OCI-LY1 (cell line): ENCODE measurements at regions not wholly inside any gene's neighbourhood (a gene's known extent, or its start where the extent isn't known, plus 50 kb on each side); places are given as distances from the start of the nearest gene placed in this dataset.

Experiments used
- H2AFZ ChIP-seq: fragments of 200-600 bp; sonication (generic), shearing (Covaris generic); 2 replicates; pipeline ENCODE4 v1.6.0; 2014; ENCODE audit warnings: antibody characterized with exemption, mild to moderate bottlenecking, low read length
- H3F3A ChIP-seq: fragments of 200-600 bp; sonication (generic), shearing (Covaris generic); 2 replicates; pipeline ENCODE4 v1.6.0; 2014; ENCODE audit warnings: mild to moderate bottlenecking, antibody characterized with exemption, low read length, moderate library complexity; ENCODE audit not compliant: insufficient read depth
- H3K27ac ChIP-seq: fragments of 200-600 bp; sonication (generic); 2 replicates; pipeline ENCODE4 v1.5.1; 2014; ENCODE audit warnings: low read length, mixed run types, mild to moderate bottlenecking, low read depth; ENCODE audit not compliant: poor library complexity, severe bottlenecking
- H3K27me3 ChIP-seq: fragments of 200-600 bp; sonication (generic); 2 replicates; pipeline ENCODE4 v1.6.0; 2014; ENCODE audit warnings: antibody characterized with exemption, mild to moderate bottlenecking, low read length, moderate library complexity; ENCODE audit not compliant: insufficient read depth
- H3K36me3 ChIP-seq: fragments of 200-600 bp; sonication (generic); 2 replicates; pipeline ENCODE4 v1.6.1; 2014; ENCODE audit warnings: mild to moderate bottlenecking, antibody characterized with exemption, low read length, moderate library complexity, mixed read lengths; ENCODE audit not compliant: insufficient read depth
- H3K4me1 ChIP-seq: fragments of 200-600 bp; sonication (generic); 2 replicates; pipeline ENCODE4 v1.5.1; 2014; ENCODE audit warnings: mild to moderate bottlenecking, low read length, moderate library complexity; ENCODE audit not compliant: insufficient read depth, severe bottlenecking
- H3K4me2 ChIP-seq: fragments of 200-600 bp; sonication (generic), shearing (Covaris generic); 2 replicates; pipeline ENCODE4 v1.6.1; 2014; ENCODE audit warnings: low read length
- H3K4me3 ChIP-seq: fragments of 200-600 bp; sonication (generic); 2 replicates; pipeline ENCODE4 v1.5.1; 2014; ENCODE audit warnings: low read length, low read depth, mild to moderate bottlenecking, mixed read lengths; ENCODE audit not compliant: poor library complexity, severe bottlenecking
- H3K79me2 ChIP-seq: fragments of 200-600 bp; shearing (Covaris generic); 2 replicates; pipeline ENCODE4 v1.6.1; 2016; ENCODE audit warnings: mixed run types, low read length, mixed read lengths; ENCODE audit not compliant: insufficient read depth
- H3K9ac ChIP-seq: fragments of 200-600 bp; sonication (generic), shearing (Covaris generic); 2 replicates; pipeline ENCODE4 v1.6.1; 2014; ENCODE audit warnings: mild to moderate bottlenecking, low read length, mixed read lengths
- H3K9me2 ChIP-seq: fragments of 200-600 bp; sonication (generic), shearing (Covaris generic); 2 replicates; pipeline ENCODE4 v1.6.1; 2014; ENCODE audit warnings: low read depth, mild to moderate bottlenecking, low read length, mixed read lengths
- H3K9me3 ChIP-seq: fragments of 200-600 bp; shearing (Covaris generic); 2 replicates; pipeline ENCODE4 v1.6.1; 2014; ENCODE audit warnings: low read length, mixed read lengths
- H4K20me1 ChIP-seq: fragments of 200-600 bp; sonication (generic), shearing (Covaris generic); 2 replicates; pipeline ENCODE4 v1.6.0; 2016; ENCODE audit warnings: mild to moderate bottlenecking, low read length; ENCODE audit not compliant: insufficient read depth
- CTCF ChIP-seq: fragments of 200-600 bp; sonication (generic), shearing (Covaris generic); IDR thresholded peaks from 2 replicates; pipeline ENCODE4 v1.5.1; 2017; ENCODE audit warnings: mild to moderate bottlenecking, antibody characterized with exemption, low read length, moderate library complexity, mixed read lengths
- EZH2 ChIP-seq: fragments of 200-600 bp; sonication (generic), shearing (Covaris generic); IDR thresholded peaks from 2 replicates; pipeline ENCODE4 v1.8.0; 2017; ENCODE audit warnings: borderline replicate concordance, mixed run types, mild to moderate bottlenecking, antibody characterized with exemption, low read length, moderate library complexity, mixed read lengths

GRCh38 chr10:3882855-3883254, 97.8 kb upstream of the KLF6 start:
- Histone ChIP-seq H3K4me3 (no peak overlapping the region), H3K27ac (no peak overlapping the region), H3K36me3 (no peaks in the 10 kb centered on the region), H3K9ac (no peak overlapping the region), H3K9me2 (no peaks in the 10 kb centered on the region), H3F3A (no peaks in the 10 kb centered on the region), H3K9me3 (no peaks in the 10 kb centered on the region), H3K79me2 (no peaks in the 10 kb centered on the region), H3K27me3 (peaks cover 5% of the 10 kb centered on the region; the same call in 1 of the 2 replicates), H2AFZ (no peak overlapping the region), H4K20me1 (no peaks in the 10 kb centered on the region), H3K4me2 (no peak overlapping the region), H3K4me1 (no peaks in the 10 kb centered on the region)
- TF ChIP-seq EZH2 (no peak), CTCF (no peak)

- no peak overlapping the region for H3K4me2 ChIP-seq
- H3K27me3 ChIP-seq: peaks cover 5% of the 10 kb centered on the region; the same call in 1 of the 2 replicates
- H3K4me1 ChIP-seq: no peaks in the 10 kb centered on the region
- H3K36me3 ChIP-seq: no peaks in the 10 kb centered on the region
- TF ChIP-seq CTCF (no peak), EZH2 (no peak)
- no peak overlapping the region for H3K27ac ChIP-seq
- no peaks in the 10 kb centered on the region for H4K20me1 ChIP-seq
- H3K4me3 ChIP-seq: no peak overlapping the region
- no peaks in the 10 kb centered on the region for H3K9me2 ChIP-seq
- no peak overlapping the region for H2AFZ ChIP-seq
- H3K79me2 ChIP-seq: no peaks in the 10 kb centered on the region
- H3F3A ChIP-seq: no peaks in the 10 kb centered on the region
- H3K9ac ChIP-seq: no peak overlapping the region
- no peaks in the 10 kb centered on the region for H3K9me3 ChIP-seq
Observed at GRCh38 chr10:3881622-3882021, 96.6 kb upstream of the KLF6 start.

GRCh38 chr10:3879073-3879472, 94.1 kb upstream of the KLF6 start:
- H3K4me3 ChIP-seq: no peak overlapping the region
- H2AFZ ChIP-seq: no peak overlapping the region
- no peaks in the 10 kb centered on the region for H3F3A ChIP-seq
- H3K36me3 ChIP-seq: no peaks in the 10 kb centered on the region
- no peaks in the 10 kb centered on the region for H3K79me2 ChIP-seq
- H3K27ac ChIP-seq: no peak overlapping the region
- no peaks in the 10 kb centered on the region for H3K9me2 ChIP-seq
- H3K27me3 ChIP-seq: peaks cover 3% of the 10 kb centered on the region; the same call in 1 of the 2 replicates
- no peaks in the 10 kb centered on the region for H4K20me1 ChIP-seq
- no peak overlapping the region for H3K9ac ChIP-seq
- H3K9me3 ChIP-seq: no peaks in the 10 kb centered on the region
- H3K4me1 ChIP-seq: no peaks in the 10 kb centered on the region
- TF ChIP-seq CTCF (no peak), EZH2 (no peak)
- no peak overlapping the region for H3K4me2 ChIP-seq
